Neural cell (in vitro differentiated cells): ENCODE measurements at regions not wholly inside any gene's neighbourhood (a gene's known extent, or its start where the extent isn't known, plus 50 kb on each side); places are given as distances from the start of the nearest gene placed in this dataset.

Source experiments
- EZH2 ChIP-seq: fragments of 200-600, 300-800 bp; shearing (Covaris generic), sonication (generic); IDR thresholded peaks from 2 replicates; pipeline ENCODE4 v1.6.1; 2014; ENCODE audit warnings: antibody characterized with exemption, low read length, borderline replicate concordance, mild to moderate bottlenecking; ENCODE audit not compliant: insufficient read depth, poor library complexity, severe bottlenecking
- POLR2AphosphoS5 ChIP-seq: IDR thresholded peaks from 2 replicates; pipeline ENCODE4 v1.6.1; 2012
- TF ChIP-seq, protein P1 (sequence below): fragments of 450-650 bp; IDR thresholded peaks from 2 replicates; pipeline ENCODE4 v1.5.1; 2014; ENCODE audit warnings: antibody characterized with exemption, mild to moderate bottlenecking, moderate library complexity; ENCODE audit not compliant: poor library complexity, severe bottlenecking
- TF ChIP-seq, protein P2 (sequence below): IDR thresholded peaks from 2 replicates; pipeline ENCODE4 v1.6.1; 2012; ENCODE audit warnings: borderline replicate concordance

DNA sequence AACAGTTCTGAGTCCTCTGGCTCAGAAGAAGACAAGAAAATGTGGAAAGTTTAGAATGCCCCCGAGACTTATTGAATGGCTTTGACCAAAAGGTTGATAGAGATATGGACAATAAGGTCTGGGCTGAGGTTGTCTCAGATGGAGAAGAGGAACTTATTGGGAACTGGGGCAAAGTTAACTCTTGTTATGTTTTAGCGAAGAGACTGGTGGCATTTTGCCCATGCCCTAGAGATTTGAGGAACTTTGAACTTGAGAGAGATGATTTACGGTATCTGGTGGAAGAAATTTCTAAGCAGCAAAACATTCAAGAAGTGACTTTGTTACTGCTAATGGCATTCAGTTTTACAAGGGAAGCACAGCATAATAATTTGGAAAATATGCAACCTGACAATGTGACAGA lies 1549.3 kb upstream of the ADGRL3 start:
- TF ChIP-seq, protein P1, sequence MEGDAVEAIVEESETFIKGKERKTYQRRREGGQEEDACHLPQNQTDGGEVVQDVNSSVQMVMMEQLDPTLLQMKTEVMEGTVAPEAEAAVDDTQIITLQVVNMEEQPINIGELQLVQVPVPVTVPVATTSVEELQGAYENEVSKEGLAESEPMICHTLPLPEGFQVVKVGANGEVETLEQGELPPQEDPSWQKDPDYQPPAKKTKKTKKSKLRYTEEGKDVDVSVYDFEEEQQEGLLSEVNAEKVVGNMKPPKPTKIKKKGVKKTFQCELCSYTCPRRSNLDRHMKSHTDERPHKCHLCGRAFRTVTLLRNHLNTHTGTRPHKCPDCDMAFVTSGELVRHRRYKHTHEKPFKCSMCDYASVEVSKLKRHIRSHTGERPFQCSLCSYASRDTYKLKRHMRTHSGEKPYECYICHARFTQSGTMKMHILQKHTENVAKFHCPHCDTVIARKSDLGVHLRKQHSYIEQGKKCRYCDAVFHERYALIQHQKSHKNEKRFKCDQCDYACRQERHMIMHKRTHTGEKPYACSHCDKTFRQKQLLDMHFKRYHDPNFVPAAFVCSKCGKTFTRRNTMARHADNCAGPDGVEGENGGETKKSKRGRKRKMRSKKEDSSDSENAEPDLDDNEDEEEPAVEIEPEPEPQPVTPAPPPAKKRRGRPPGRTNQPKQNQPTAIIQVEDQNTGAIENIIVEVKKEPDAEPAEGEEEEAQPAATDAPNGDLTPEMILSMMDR: no peak
- TF ChIP-seq POLR2AphosphoS5: no peak
- no peak for TF ChIP-seq EZH2
- TF ChIP-seq, protein P2, sequence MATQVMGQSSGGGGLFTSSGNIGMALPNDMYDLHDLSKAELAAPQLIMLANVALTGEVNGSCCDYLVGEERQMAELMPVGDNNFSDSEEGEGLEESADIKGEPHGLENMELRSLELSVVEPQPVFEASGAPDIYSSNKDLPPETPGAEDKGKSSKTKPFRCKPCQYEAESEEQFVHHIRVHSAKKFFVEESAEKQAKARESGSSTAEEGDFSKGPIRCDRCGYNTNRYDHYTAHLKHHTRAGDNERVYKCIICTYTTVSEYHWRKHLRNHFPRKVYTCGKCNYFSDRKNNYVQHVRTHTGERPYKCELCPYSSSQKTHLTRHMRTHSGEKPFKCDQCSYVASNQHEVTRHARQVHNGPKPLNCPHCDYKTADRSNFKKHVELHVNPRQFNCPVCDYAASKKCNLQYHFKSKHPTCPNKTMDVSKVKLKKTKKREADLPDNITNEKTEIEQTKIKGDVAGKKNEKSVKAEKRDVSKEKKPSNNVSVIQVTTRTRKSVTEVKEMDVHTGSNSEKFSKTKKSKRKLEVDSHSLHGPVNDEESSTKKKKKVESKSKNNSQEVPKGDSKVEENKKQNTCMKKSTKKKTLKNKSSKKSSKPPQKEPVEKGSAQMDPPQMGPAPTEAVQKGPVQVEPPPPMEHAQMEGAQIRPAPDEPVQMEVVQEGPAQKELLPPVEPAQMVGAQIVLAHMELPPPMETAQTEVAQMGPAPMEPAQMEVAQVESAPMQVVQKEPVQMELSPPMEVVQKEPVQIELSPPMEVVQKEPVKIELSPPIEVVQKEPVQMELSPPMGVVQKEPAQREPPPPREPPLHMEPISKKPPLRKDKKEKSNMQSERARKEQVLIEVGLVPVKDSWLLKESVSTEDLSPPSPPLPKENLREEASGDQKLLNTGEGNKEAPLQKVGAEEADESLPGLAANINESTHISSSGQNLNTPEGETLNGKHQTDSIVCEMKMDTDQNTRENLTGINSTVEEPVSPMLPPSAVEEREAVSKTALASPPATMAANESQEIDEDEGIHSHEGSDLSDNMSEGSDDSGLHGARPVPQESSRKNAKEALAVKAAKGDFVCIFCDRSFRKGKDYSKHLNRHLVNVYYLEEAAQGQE: no peak
